ENCODE measurements at regions not wholly inside any gene's neighbourhood (a gene's known extent, or its start where the extent isn't known, plus 50 kb on each side); places are given as distances from the start of the nearest gene placed in this dataset.
"Not testable (repeated sequence)": the region's sequence is repeated elsewhere in the genome, so short reads cannot be mapped to it uniquely, and the experiment has no call there.

- no peak for TF ChIP-seq CBX2 (IDR thresholded peaks at IDR 0.05; ENCODE audit: borderline replicate concordance, low read depth)
- no peak for TF ChIP-seq CEBPB (IDR thresholded peaks at IDR 0.05)
- no peak for TF ChIP-seq KDM5A (IDR thresholded peaks at IDR 0.05)
- no peak for TF ChIP-seq FOXS1 (CRISPR knock-in tag; IDR thresholded peaks at IDR 0.05)
- no peak for TF ChIP-seq REST (IDR thresholded peaks at IDR 0.05)
- TF ChIP-seq, protein P1, sequence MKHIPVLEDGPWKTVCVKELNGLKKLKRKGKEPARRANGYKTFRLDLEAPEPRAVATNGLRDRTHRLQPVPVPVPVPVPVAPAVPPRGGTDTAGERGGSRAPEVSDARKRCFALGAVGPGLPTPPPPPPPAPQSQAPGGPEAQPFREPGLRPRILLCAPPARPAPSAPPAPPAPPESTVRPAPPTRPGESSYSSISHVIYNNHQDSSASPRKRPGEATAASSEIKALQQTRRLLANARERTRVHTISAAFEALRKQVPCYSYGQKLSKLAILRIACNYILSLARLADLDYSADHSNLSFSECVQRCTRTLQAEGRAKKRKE (CRISPR knock-in tag; IDR thresholded peaks at IDR 0.05; ENCODE audit: low read depth) = no peak
- TF ChIP-seq EHF (CRISPR knock-in tag; IDR thresholded peaks at IDR 0.05) = no peak
- TF ChIP-seq CBX8 (IDR thresholded peaks at IDR 0.05) = no peak
Observed at GRCh38 chr6:137631323-137631722, 137.1 kb upstream of the OLIG3 start (continued).

GRCh38 chr6:137634177-137634576 is 140.0 kb upstream of the OLIG3 start:
- WGBS (ENCODE audit: missing lambda C conversion rate) = 61% methylated on average over 9 of the region's 9 CpGs
- H3K4me3 ChIP-seq; DNase-seq (ENCODE audit: low read depth in 1 of 2, low spot score in 1 of 2); H3K4me2 ChIP-seq; ATAC-seq; CTCF ChIA-PET; POLR2A ChIA-PET; H3K27ac ChIP-seq; FAIRE-seq; H3K9me3 ChIP-seq: not testable (repeated sequence)
- peaks cover 11% of the 10 kb centered on the region; the same call in 1 of the 3 replicates for H3K4me1 ChIP-seq

DNA sequence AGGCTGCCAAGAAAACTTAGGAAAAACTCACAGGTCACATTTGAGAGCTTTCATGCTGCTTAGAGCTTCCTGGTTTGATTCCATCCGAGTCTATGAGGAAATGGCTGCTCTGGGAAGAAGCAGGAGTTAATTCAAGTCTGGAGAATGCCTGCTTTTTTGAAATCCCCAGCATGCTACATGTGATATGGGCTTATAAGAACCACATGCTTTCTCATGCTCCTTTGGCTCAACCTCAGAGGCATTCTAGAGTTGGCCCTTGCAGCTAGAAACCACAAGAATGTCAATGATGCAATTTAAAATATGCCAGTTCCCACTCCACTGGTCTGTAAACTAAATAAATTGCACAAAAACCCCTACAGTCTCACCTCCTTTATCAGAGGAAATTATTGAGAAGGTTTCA is 142.9 kb upstream of the OLIG3 start:
- DNase-seq (ENCODE audit: low read depth in 1 of 2, low spot score in 1 of 2) = peak in 1 of 2 experiments; percentile 35
- Histone ChIP-seq H3K27ac (peak overlapping the region in 1 of 2 experiments; percentile 60; a peak in 1 of 6 replicates), H3K4me2 (peak overlapping the region; percentile 19; the same call in 1 of the 3 replicates), H3K4me3 (no peak overlapping the region), H3K9me3 (no peaks in the 10 kb centered on the region), H3K4me1 (peaks cover 11% of the 10 kb centered on the region; the same call in 1 of the 3 replicates)
- ChIA-PET CTCF (interaction anchor here (1.3 kb wide), 1 partner anchor 543 kb away, joined by 3 read pairs; no protein-coding TSS in a partner anchor), POLR2A (no interaction called here)
- peak in 1 of 2 experiments; percentile 30; a peak in 1 of 6 replicates for ATAC-seq
- WGBS (ENCODE audit: missing lambda C conversion rate) = 36% methylated on average over 1 of the region's 1 CpG
- TF ChIP-seq HES2 (IDR thresholded peaks at IDR 0.05) (no peak), CEBPB (IDR thresholded peaks at IDR 0.05) (0 out of 4 replicates have a peak, but pooled peaks of 1 of the 2 experiments have one; percentile 17), ESRRA (IDR thresholded peaks at IDR 0.05; ENCODE audit: borderline replicate concordance, low read length) (no peak), NFE2L2 (conservative IDR thresholded peaks at IDR 0.05; ENCODE audit: low read length) (no peak)
- no peak for FAIRE-seq

DNA sequence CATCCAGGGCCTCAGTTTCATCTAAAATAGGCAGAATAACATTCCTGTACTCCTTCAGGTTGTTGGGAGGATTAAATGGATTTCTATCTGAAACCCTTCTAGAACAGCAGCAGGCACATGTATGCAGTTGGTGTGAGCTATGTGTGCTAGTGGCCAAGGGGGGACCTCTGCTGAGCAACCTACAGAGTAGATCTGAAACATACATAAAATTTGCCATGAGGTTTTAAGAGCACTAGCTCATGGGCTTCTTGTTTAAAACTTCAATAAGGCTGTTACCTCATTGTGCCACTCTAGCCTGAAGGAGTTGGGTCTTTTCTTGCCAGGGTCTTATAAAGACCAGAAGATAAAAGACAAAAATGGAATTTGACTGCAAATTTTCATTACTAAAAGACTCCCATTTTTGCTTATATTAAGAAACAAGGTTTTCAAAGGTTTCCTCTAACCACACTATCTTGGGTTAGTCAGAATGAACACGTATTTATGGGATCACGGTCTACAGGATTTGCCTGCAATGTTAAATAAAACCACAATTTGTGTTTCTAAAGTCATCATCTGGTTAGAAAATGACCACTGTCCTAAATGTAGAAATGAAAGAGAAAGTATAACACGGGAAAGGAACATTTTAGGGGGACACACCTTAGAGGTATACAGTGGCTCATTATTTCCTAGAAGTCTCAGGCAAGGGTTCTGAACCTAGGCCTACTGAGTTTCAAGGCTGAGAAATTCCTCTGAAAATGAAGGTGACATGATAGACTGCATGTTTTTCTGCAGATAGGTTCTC is 144.9 kb upstream of the OLIG3 start:
- Histone ChIP-seq H3K4me3 (no peak overlapping the region), H3K9me3 (no peaks in the 10 kb centered on the region), H3K4me2 (no peak overlapping the region), H3K4me1 (peaks cover 11% of the 10 kb centered on the region; the same call in 1 of the 3 replicates), H3K27ac (no peak overlapping the region)
- DNase-seq (ENCODE audit: low read depth in 1 of 2, low spot score in 1 of 2) (no peak), FAIRE-seq (no peak), ATAC-seq (no peak)
- WGBS (ENCODE audit: missing lambda C conversion rate) = 51% methylated on average over 3 of the region's 3 CpGs
- ChIA-PET POLR2A (no interaction called here), CTCF (interaction anchor here (1.2 to 1.4 kb wide), 2 partner anchors 12 to 563 kb away, joined by 3 to 5 read pairs; no protein-coding TSS in a partner anchor)
- TF ChIP-seq, protein P2, sequence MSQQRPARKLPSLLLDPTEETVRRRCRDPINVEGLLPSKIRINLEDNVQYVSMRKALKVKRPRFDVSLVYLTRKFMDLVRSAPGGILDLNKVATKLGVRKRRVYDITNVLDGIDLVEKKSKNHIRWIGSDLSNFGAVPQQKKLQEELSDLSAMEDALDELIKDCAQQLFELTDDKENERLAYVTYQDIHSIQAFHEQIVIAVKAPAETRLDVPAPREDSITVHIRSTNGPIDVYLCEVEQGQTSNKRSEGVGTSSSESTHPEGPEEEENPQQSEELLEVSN (IDR thresholded peaks at IDR 0.05; ENCODE audit: borderline replicate concordance, low read depth) = no peak
- TF ChIP-seq MAFK (IDR thresholded peaks at IDR 0.05; ENCODE audit: partially characterized antibody) (no peak), ZSCAN20 (CRISPR knock-in tag; IDR thresholded peaks at IDR 0.05) (no peak), RARB (CRISPR knock-in tag; IDR thresholded peaks at IDR 0.05) (no peak), PHF8 (IDR thresholded peaks at IDR 0.05; ENCODE audit: borderline replicate concordance, low read depth) (no peak), HES2 (IDR thresholded peaks at IDR 0.05) (no peak), TP53 (CRISPR knock-in tag; IDR thresholded peaks at IDR 0.05) (no peak), HOXB5 (CRISPR knock-in tag; IDR thresholded peaks at IDR 0.05) (no peak)
- TF ChIP-seq, protein P3, sequence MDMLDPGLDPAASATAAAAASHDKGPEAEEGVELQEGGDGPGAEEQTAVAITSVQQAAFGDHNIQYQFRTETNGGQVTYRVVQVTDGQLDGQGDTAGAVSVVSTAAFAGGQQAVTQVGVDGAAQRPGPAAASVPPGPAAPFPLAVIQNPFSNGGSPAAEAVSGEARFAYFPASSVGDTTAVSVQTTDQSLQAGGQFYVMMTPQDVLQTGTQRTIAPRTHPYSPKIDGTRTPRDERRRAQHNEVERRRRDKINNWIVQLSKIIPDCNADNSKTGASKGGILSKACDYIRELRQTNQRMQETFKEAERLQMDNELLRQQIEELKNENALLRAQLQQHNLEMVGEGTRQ (IDR thresholded peaks at IDR 0.05) = no peak
- TF ChIP-seq, protein P4, sequence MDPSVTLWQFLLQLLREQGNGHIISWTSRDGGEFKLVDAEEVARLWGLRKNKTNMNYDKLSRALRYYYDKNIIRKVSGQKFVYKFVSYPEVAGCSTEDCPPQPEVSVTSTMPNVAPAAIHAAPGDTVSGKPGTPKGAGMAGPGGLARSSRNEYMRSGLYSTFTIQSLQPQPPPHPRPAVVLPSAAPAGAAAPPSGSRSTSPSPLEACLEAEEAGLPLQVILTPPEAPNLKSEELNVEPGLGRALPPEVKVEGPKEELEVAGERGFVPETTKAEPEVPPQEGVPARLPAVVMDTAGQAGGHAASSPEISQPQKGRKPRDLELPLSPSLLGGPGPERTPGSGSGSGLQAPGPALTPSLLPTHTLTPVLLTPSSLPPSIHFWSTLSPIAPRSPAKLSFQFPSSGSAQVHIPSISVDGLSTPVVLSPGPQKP (IDR thresholded peaks at IDR 0.05; ENCODE audit: low read depth, low read length) = no peak
- TF ChIP-seq, protein P5, sequence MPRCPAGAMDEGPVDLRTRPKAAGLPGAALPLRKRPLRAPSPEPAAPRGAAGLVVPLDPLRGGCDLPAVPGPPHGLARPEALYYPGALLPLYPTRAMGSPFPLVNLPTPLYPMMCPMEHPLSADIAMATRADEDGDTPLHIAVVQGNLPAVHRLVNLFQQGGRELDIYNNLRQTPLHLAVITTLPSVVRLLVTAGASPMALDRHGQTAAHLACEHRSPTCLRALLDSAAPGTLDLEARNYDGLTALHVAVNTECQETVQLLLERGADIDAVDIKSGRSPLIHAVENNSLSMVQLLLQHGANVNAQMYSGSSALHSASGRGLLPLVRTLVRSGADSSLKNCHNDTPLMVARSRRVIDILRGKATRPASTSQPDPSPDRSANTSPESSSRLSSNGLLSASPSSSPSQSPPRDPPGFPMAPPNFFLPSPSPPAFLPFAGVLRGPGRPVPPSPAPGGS (IDR thresholded peaks at IDR 0.05) = no peak

All from A549 (cell line).